Cardiac fibroblast (primary cell): ENCODE measurements at regions not wholly inside any gene's neighbourhood (a gene's known extent, or its start where the extent isn't known, plus 50 kb on each side); places are given as distances from the start of the nearest gene placed in this dataset.
A peak's percentile ranks its signal among the peaks of the same experiment; 100 is the strongest.

Experiments
- DNase-seq, 2 donors: peaks; one replicate each; pipeline versions ENCODE4 v3.0.0 to v3.0.0-alpha.2; 2010; ENCODE audit warnings: low read depth in 2 of 2
- H3K4me3 ChIP-seq, 2 donors: replicated peaks in 1 of 2; 1 replicate in 1 of 2; 2 replicates in 1 of 2; pipeline ENCODE4 v1.5.1; 2011; ENCODE audit warnings: low read depth in 2 of 2, low read length in 2 of 2, mild to moderate bottlenecking in 2 of 2, moderate library complexity in 1 of 2
- TF ChIP-seq, protein P1 (sequence below): IDR thresholded peaks from one replicate; pipeline ENCODE4 v1.5.1; 2011; ENCODE audit warnings: low read depth, mild to moderate bottlenecking, low read length, inconsistent platforms

DNA sequence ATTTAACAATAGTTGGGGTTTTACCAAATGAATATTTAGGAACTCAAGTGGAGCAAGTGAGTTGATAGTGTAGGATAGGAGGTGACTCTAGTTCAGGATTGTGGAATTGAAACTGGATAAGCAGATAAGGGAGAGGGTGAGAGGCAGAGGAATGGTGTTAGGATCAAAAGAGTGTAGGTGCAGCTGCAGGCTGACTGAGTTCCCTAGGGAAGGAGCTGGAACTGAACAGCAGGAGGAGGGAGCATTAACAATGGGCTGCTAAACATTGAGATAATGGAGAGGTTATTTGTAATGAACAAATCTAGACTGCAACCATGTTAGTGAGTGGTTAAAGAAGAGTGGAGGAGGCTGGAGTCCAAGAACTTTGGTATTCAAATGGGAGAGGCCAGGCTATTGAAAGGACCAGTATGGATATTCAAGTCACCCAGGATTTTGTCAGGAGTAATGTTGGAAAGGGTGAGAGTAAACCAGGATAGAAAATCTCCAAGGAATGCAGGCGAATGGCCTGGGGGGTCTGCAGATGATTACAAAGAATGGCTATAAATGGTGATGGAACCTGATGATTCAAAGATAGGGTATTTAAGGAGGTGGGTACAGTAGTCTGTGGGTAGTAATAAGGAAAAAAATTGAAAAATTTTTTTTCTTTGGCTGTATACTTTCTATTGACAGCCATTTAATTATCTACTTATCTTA, 497.1 kb upstream of the TENM3 start:
- TF ChIP-seq, protein P1, sequence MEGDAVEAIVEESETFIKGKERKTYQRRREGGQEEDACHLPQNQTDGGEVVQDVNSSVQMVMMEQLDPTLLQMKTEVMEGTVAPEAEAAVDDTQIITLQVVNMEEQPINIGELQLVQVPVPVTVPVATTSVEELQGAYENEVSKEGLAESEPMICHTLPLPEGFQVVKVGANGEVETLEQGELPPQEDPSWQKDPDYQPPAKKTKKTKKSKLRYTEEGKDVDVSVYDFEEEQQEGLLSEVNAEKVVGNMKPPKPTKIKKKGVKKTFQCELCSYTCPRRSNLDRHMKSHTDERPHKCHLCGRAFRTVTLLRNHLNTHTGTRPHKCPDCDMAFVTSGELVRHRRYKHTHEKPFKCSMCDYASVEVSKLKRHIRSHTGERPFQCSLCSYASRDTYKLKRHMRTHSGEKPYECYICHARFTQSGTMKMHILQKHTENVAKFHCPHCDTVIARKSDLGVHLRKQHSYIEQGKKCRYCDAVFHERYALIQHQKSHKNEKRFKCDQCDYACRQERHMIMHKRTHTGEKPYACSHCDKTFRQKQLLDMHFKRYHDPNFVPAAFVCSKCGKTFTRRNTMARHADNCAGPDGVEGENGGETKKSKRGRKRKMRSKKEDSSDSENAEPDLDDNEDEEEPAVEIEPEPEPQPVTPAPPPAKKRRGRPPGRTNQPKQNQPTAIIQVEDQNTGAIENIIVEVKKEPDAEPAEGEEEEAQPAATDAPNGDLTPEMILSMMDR = no peak
- no peak overlapping the region for H3K4me3 ChIP-seq
- DNase-seq = no peak

DNA sequence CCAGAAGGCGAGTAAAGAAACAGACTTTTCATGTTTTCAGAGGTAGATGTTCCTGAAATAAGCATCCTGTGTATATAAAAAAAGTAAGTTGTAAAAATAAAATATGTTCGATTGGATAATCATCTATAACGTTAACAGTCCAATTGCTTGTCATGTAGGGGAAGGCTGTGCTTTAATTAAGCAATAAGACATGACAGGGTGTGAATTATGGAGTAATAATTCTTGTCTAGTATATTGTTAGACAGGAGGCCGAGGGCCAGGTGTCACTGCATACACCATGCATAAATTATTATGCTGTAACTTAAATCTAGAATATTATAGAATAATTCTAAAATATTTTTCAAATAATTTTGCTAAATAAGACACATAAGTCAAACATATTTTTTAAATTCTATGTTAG, 494.6 kb upstream of the TENM3 start:
- TF ChIP-seq, protein P1 = no peak
- no peak for DNase-seq
- no peak overlapping the region for H3K4me3 ChIP-seq

DNA sequence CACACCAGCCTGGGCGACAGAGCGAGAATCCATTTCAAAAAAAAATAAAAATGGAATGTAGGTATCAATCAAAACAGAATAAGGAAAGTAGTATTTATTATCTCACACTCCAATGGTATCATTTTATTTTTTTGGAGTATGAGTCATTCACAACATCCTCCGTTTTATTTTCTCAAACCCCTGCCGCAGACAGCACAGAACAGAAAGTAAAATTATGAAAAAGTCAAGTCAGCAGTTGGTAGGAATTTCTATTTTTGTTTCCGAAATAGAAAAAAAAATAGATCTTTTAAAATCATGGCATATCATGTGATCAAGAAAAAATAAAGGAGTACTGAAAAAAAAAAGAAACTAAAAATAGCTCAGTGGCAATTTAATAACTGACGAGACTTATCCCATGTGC, 490.7 kb upstream of the TENM3 start:
- H3K4me3 ChIP-seq = no peak overlapping the region
- peak in 1 of 2 donors; percentile 22 for DNase-seq
- TF ChIP-seq, protein P1 = no peak

DNA sequence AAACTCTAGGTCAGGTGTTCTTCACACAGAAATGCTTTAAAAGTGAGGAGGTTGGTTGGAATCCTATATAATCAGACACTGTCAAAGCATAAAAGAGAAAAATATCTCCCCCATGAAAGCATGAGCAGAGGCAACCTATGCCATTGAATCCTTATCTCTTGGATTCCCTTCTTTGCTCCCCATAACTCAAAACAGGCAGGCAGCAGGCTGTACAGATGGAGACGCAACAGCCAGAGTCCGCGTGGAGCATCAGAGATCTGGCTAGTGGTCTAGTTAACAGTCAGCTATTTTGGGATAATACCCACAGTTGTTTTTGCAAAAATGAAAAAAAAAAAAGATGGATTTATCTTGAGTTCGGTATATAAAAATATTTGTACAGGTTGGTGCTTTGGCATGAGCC, 490.0 kb upstream of the TENM3 start:
- H3K4me3 ChIP-seq = no peak overlapping the region
- TF ChIP-seq, protein P1 = no peak
- DNase-seq = no peak

- TF ChIP-seq, protein P1 = no peak
- no peak overlapping the region for H3K4me3 ChIP-seq
- no peak for DNase-seq
These were observed 487.4 kb upstream of the TENM3 start for GRCh38 chr4:181755846-181756245.

GRCh38 chr4:181756451-181757095, 486.6 kb upstream of the TENM3 start:
- TF ChIP-seq, protein P1 = no peak
- no peak for DNase-seq
- H3K4me3 ChIP-seq = no peak overlapping the region
